Amniotic epithelial cell (primary cell): ENCODE measurements at regions not wholly inside any gene's neighbourhood (a gene's known extent, or its start where the extent isn't known, plus 50 kb on each side); places are given as distances from the start of the nearest gene placed in this dataset.
A peak's percentile ranks its signal among the peaks of the same experiment; 100 is the strongest.

Source experiments
- DNase-seq: peaks from one replicate; pipeline ENCODE4 v3.0.0-alpha.2; 2010; ENCODE audit warnings: low read depth

- no peak for DNase-seq
Measured at GRCh38 chr7:36802459-36803135, 78.3 kb upstream of the AOAH start.

- DNase-seq = no peak
Measured at GRCh38 chr7:36796850-36797536, 72.7 kb upstream of the AOAH start.

GRCh38 chr7:36795451-36796021 is 71.2 kb upstream of the AOAH start:
- peak; percentile 48 for DNase-seq

- no peak for DNase-seq
Measured at GRCh38 chr7:36794689-36795088, 70.4 kb upstream of the AOAH start.

GRCh38 chr7:36792421-36792820 is 68.1 kb upstream of the AOAH start:
- no peak for DNase-seq

- no peak for DNase-seq
Measured at GRCh38 chr7:36790311-36790787, 66.1 kb upstream of the AOAH start.

- DNase-seq = no peak
Measured at GRCh38 chr7:36788825-36789470, 64.7 kb upstream of the AOAH start.

GRCh38 chr7:36787933-36788378 is 63.7 kb upstream of the AOAH start:
- DNase-seq = no peak

GRCh38 chr7:36784991-36785940 is 61.0 kb upstream of the AOAH start:
- DNase-seq = no peak

GRCh38 chr7:36781011-36781738 is 56.9 kb upstream of the AOAH start:
- no peak for DNase-seq

GRCh38 chr7:36777855-36778254 is 53.6 kb upstream of the AOAH start:
- no peak for DNase-seq

GRCh38 chr7:36777062-36777461 is 52.8 kb upstream of the AOAH start:
- no peak for DNase-seq

GRCh38 chr7:36775676-36776075 is 51.4 kb upstream of the AOAH start:
- DNase-seq = no peak

GRCh38 chr7:36775061-36775620 is 50.8 kb upstream of the AOAH start:
- no peak for DNase-seq
